Retinal pigment epithelial cell (primary cell): ENCODE measurements at regions not wholly inside any gene's neighbourhood (a gene's known extent, or its start where the extent isn't known, plus 50 kb on each side); places are given as distances from the start of the nearest gene placed in this dataset.

Experiments used
- DNase-seq: peaks from one replicate; pipeline ENCODE4 v3.0.0-alpha.2; 2010; ENCODE audit warnings: low read depth
- H3K4me3 ChIP-seq: 2 replicates; pipeline ENCODE4 v1.5.1; 2011; ENCODE audit warnings: mild to moderate bottlenecking, low read length, control low read depth, moderate library complexity
- CTCF ChIP-seq: conservative IDR thresholded peaks from 2 replicates; pipeline ENCODE4 v1.5.1; 2011; ENCODE audit warnings: low read depth, low read length, control low read depth, inconsistent platforms

- H3K4me3 ChIP-seq, result no peak overlapping the region
- DNase-seq, result no peak
- TF ChIP-seq CTCF, result no peak
Observed at GRCh38 chr5:51013036-51013435, 346.6 kb downstream of the PARP8 start.

GRCh38 chr5:51018423-51018822 lies 352.0 kb downstream of the PARP8 start:
- H3K4me3 ChIP-seq, result no peak overlapping the region
- TF ChIP-seq CTCF, result no peak
- peak; percentile 9 for DNase-seq

GRCh38 chr5:51024263-51024662 lies 357.8 kb downstream of the PARP8 start:
- DNase-seq, result no peak
- no peak overlapping the region for H3K4me3 ChIP-seq
- TF ChIP-seq CTCF, result no peak

- TF ChIP-seq CTCF, result no peak
Observed at GRCh38 chr5:51027271-51027670, 356.0 kb upstream of the ISL1 start.

GRCh38 chr5:51028394-51028793 lies 354.9 kb upstream of the ISL1 start:
- DNase-seq, result no peak
- H3K4me3 ChIP-seq, result no peak overlapping the region
- TF ChIP-seq CTCF, result no peak

More at GRCh38 chr5:51027271-51027670, 356.0 kb upstream of the ISL1 start:
- no peak for DNase-seq
- no peak overlapping the region for H3K4me3 ChIP-seq

GRCh38 chr5:51033215-51033614 lies 350.0 kb upstream of the ISL1 start:
- DNase-seq, result no peak
- no peak for TF ChIP-seq CTCF
- H3K4me3 ChIP-seq, result no peak overlapping the region

GRCh38 chr5:51034222-51034901 lies 348.9 kb upstream of the ISL1 start:
- TF ChIP-seq CTCF, result no peak
- DNase-seq, result no peak

More at GRCh38 chr5:51034222-51034901, 348.9 kb upstream of the ISL1 start:
- H3K4me3 ChIP-seq, result no peak overlapping the region
